CD1c-positive myeloid dendritic cell (primary cell): ENCODE measurements at regions not wholly inside any gene's neighbourhood (a gene's known extent, or its start where the extent isn't known, plus 50 kb on each side); places are given as distances from the start of the nearest gene placed in this dataset.

Source experiments
- DNase-seq: peaks from one replicate; pipeline ENCODE4 v3.0.0-alpha.2; 2016; ENCODE audit errors: extremely low spot score

DNA sequence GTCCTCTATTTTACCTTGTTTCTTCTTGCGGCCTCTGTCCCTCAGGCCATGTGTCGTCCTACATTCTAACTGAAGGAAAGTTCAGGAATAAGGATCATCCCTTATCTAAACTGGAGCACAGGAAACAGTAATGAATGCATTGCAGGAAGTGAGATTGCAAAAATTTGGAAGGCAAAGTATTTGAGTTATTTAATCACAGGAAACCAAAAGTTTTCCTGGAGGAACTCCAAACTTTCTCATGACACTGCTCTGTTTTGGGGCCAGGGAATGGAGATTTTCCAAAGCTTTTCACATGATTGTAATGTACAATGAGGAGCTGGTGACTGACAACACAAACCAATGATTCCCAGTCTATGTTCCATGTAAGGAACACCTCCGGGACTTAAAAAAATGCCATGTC lies 57.8 kb upstream of the PLSCR4 start:
- no peak for DNase-seq

DNA sequence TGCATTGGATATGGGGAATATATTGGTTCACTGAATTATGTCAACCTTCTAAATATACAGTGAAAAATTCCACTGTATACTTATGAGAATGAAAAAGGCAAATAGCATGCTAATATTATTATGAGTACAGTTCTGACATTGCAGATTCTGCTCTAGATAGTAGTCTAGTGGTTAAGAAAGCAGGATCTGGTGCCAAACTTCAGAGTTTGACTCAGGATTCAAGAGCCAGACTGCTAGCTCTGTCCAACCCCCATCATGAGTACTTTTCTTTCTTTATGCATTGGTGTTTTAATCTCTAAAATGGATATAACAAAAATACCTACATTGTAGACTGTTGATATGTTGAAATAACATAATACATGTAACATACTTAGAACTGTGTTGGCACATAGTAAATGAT lies 57.3 kb upstream of the PLSCR4 start:
- no peak for DNase-seq

DNA sequence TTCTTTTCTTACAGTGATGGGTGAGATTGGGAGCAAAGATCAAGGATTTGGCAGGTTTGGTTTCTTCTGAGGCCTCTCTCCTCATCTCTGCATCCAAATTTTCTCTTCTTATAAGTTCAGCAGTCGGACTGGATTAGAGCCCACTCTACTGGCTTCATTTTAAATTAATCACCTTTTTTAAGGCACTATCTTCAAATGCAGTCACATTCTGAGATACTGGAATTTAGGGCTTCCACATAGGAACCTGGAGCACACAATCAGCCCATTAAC lies 56.5 kb upstream of the PLSCR4 start:
- DNase-seq: no peak

DNA sequence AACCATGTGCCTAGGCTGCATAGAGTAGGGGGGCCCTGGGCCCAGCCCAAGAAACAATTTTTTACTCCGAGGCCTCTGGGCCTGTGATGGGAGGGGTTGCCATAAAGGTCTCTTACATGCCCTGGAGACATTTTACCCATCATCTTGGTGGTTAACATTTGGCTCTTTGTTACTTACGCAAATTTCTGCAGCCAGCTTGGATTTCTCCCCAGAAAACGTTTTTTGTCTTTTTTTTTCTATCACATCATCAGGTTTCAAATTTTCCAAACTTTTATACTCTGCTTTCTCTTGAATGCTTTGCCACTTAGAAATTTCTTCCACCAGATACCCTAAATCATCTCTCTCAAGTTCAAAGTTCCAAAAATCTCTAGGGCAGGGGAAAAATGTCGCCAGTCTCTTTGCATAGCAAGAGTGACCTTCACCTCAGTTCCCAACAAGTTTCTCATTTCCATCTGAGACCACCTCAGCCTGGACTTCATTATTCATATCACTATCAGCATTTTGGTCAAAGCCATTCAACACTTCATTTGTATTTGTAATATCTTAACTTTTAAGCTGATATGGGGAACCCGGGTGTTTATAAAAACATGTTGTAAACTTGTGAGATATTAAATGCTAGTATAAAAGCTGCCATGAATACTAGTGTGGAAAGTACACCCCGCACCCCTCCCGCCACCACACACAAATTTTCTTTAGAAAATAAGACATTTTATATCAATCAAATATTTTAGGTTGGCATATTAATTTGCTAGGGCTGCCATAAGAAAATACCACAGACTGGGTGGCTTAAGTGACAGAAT lies 56.0 kb upstream of the PLSCR4 start:
- DNase-seq: no peak

DNA sequence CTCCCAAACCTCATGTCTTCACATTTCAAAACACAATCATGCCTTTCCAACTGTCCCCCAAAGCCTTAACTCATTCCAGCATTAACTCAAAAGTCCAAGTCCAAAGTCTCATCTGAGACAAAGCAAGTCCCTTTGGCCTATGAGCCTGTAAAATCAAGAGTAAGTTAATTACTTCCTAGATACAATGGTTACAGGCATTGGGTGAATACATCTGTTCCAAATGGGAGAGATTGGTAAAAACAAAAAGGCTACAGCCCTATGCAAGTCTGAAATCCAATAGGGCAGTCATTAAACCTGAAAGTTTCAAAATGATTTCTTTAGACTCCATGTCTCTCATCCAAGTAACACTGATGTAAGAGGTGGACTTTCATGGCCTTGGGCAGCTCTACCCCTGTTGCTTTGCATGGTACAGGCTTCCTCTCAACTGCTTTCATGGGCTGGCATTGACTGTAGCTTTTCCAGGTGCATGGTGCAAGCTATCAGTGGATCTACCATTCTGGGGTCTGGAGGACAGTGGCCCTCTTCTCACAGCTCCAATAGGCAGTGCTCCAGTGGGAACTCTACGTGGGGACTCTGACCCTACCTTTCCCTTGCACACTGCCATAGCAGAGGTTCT lies 55.0 kb upstream of the PLSCR4 start:
- DNase-seq: no peak

DNA sequence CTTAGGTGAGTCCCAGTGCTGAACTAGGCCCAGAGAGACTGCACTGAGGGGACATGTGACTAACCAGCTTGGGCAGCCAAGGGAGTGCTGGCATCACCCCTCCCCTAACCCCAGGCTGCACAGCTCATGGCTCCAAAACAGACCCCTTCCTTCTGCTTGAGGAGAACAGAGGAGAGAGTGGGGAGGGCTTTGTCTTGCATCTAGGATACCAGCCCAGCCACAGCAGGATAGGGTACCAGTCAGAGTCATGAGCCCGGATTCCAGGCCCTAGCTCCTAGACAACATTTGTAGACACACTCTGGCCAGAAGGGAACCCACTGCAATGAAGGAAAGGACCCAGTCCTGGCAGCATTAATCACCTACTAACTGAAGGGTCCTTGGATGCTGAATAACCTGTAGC lies 49.9 kb upstream of the PLSCR4 start:
- DNase-seq: no peak
